ENCODE measurements at regions not wholly inside any gene's neighbourhood (a gene's known extent, or its start where the extent isn't known, plus 50 kb on each side); places are given as distances from the start of the nearest gene placed in this dataset.

- CTCF ChIA-PET: no interaction called here
Measured at GRCh38 chr12:74241341-74241740, 296.3 kb upstream of the ATXN7L3B start.

GRCh38 chr12:74242088-74242487 lies 295.5 kb upstream of the ATXN7L3B start:
- Histone ChIP-seq H3K36me3 (replicated peaks in 1 of 2; ENCODE audit: control extremely low read depth in 1 of 2, control insufficient read depth in 1 of 2, extremely low read depth in 1 of 2, insufficient read depth in 2 of 2, low read length in 1 of 2) (no peaks in the 10 kb centered on the region), H3K27ac (ENCODE audit: low read length in 2 of 2) (no peak overlapping the region), H3K9ac (ENCODE audit: low read length) (no peak overlapping the region), H3K27me3 (replicated peaks in 1 of 4; ENCODE audit: control extremely low read depth in 1 of 4, control insufficient read depth in 3 of 4, insufficient read depth in 4 of 4, low read length in 3 of 4) (no peaks in the 10 kb centered on the region), H3K79me2 (ENCODE audit: control insufficient read depth, insufficient read depth, low read length) (no peaks in the 10 kb centered on the region), H2AFZ (ENCODE audit: insufficient read depth, low read depth, low read length, poor library complexity, severe bottlenecking) (no peak overlapping the region), H3K4me3 (ENCODE audit: control extremely low read depth in 1 of 5, extremely low read depth in 1 of 5, insufficient read depth in 1 of 5, low read depth in 2 of 5, low read length in 4 of 5) (no peak overlapping the region), H4K20me1 (ENCODE audit: control insufficient read depth, insufficient read depth, low read length, poor library complexity, severe bottlenecking) (no peaks in the 10 kb centered on the region), H3K4me1 (ENCODE audit: control insufficient read depth in 2 of 2, insufficient read depth in 2 of 2, low read length in 2 of 2) (no peaks in the 10 kb centered on the region), H3K4me2 (replicated peaks; ENCODE audit: low read depth, low read length, poor library complexity, severe bottlenecking) (no peak overlapping the region), H3K9me3 (ENCODE audit: control extremely low read depth in 1 of 3, control insufficient read depth in 2 of 3, insufficient read depth in 1 of 3, low read length in 2 of 3) (no peaks in the 10 kb centered on the region)
- no peak overlapping the region for H3K27ac Mint-ChIP-seq
- no peak for DNase-seq
- intact Hi-C loops (cut with micrococcal nuclease): no loop called here
- ChIA-PET POLR2A (no interaction called here), CTCF (no interaction called here)
- TF ChIP-seq EZH2 (IDR thresholded peaks at IDR 0.05; ENCODE audit: borderline replicate concordance, insufficient read depth, low read depth, low read length, poor library complexity, severe bottlenecking) (no peak), CTCF (IDR thresholded peaks at IDR 0.05) (no peak)
- WGBS (ENCODE audit: insufficient coverage): no CpG with 5 or more reads among the region's 2 CpGs
- H3K9me3 Mint-ChIP-seq (ENCODE audit: insufficient read depth): peaks cover 5% of the 10 kb centered on the region
- no peaks in the 10 kb centered on the region for H3K27me3 Mint-ChIP-seq
- H3K4me1 Mint-ChIP-seq: no peaks in the 10 kb centered on the region
- no peak overlapping the region for H3K4me3 Mint-ChIP-seq
- ATAC-seq (ENCODE audit: low read depth): no peak

More at GRCh38 chr12:74241341-74241740, 296.3 kb upstream of the ATXN7L3B start:
- Mint-ChIP-seq H3K9me3 (ENCODE audit: insufficient read depth) (peaks cover 5% of the 10 kb centered on the region), H3K4me1 (no peaks in the 10 kb centered on the region), H3K27ac (no peak overlapping the region), H3K27me3 (no peaks in the 10 kb centered on the region), H3K4me3 (no peak overlapping the region)
- H3K4me1 ChIP-seq (ENCODE audit: control insufficient read depth in 2 of 2, insufficient read depth in 2 of 2, low read length in 2 of 2): no peaks in the 10 kb centered on the region
- no peak overlapping the region for H2AFZ ChIP-seq (ENCODE audit: insufficient read depth, low read depth, low read length, poor library complexity, severe bottlenecking)
- no CpG with 5 or more reads among the region's 1 CpG for WGBS (ENCODE audit: insufficient coverage)
- DNase-seq (no peak), ATAC-seq (ENCODE audit: low read depth) (no peak)
- no peaks in the 10 kb centered on the region for H3K9me3 ChIP-seq (ENCODE audit: control extremely low read depth in 1 of 3, control insufficient read depth in 2 of 3, insufficient read depth in 1 of 3, low read length in 2 of 3)
- H3K4me2 ChIP-seq (replicated peaks; ENCODE audit: low read depth, low read length, poor library complexity, severe bottlenecking): no peak overlapping the region
- H3K27ac ChIP-seq (ENCODE audit: low read length in 2 of 2): no peak overlapping the region
- no peaks in the 10 kb centered on the region for H3K79me2 ChIP-seq (ENCODE audit: control insufficient read depth, insufficient read depth, low read length)
- no peak overlapping the region for H3K4me3 ChIP-seq (ENCODE audit: control extremely low read depth in 1 of 5, extremely low read depth in 1 of 5, insufficient read depth in 1 of 5, low read depth in 2 of 5, low read length in 4 of 5)
- H4K20me1 ChIP-seq (ENCODE audit: control insufficient read depth, insufficient read depth, low read length, poor library complexity, severe bottlenecking): no peaks in the 10 kb centered on the region
- TF ChIP-seq CTCF (IDR thresholded peaks at IDR 0.05) (no peak), EZH2 (IDR thresholded peaks at IDR 0.05; ENCODE audit: borderline replicate concordance, insufficient read depth, low read depth, low read length, poor library complexity, severe bottlenecking) (no peak)
- no peaks in the 10 kb centered on the region for H3K27me3 ChIP-seq (replicated peaks in 1 of 4; ENCODE audit: control extremely low read depth in 1 of 4, control insufficient read depth in 3 of 4, insufficient read depth in 4 of 4, low read length in 3 of 4)
- H3K36me3 ChIP-seq (replicated peaks in 1 of 2; ENCODE audit: control extremely low read depth in 1 of 2, control insufficient read depth in 1 of 2, extremely low read depth in 1 of 2, insufficient read depth in 2 of 2, low read length in 1 of 2): no peaks in the 10 kb centered on the region
- H3K9ac ChIP-seq (ENCODE audit: low read length): no peak overlapping the region
- intact Hi-C loops (cut with micrococcal nuclease): no loop called here
- POLR2A ChIA-PET: no interaction called here

Measured in B cell (primary cell).